ENCODE measurements at regions not wholly inside any gene's neighbourhood (a gene's known extent, or its start where the extent isn't known, plus 50 kb on each side); places are given as distances from the start of the nearest gene placed in this dataset.
"Not testable (repeated sequence)": the region's sequence is repeated elsewhere in the genome, so short reads cannot be mapped to it uniquely, and the experiment has no call there.

DNA sequence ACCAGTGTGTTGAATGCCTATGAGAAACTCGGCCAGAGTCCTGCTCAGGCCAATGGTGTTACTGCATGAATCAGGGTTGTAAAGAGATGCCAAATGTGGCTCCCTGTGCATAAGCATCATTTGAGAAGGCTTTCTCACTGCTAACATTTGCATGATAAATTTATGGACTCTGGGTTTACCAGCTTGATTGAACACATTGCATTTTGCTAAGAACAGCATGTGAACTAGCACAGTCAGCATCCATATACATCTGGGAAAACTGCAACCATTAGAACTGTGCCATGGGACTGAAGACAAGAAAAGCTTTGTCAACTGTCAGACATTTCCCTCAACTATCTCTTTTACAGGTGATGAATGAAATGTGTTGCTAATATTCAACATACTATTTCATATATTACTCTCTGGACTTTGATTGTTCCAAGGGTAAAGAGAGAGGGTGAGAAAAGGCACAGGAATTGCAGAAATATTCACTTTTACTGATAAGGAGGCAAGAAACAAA is 1427.4 kb upstream of the ADGRL3 start:
- H3K4me1 ChIP-seq = no peaks in the 10 kb centered on the region
- no peak for DNase-seq
- 74 to 86% methylated on average over 1 of the region's 1 CpG for WGBS, 2 donors
- no peaks in the 10 kb centered on the region for H3K36me3 ChIP-seq
- no peak for ATAC-seq (ENCODE audit: low FRiP score in 2 of 2)
- H3K27me3 ChIP-seq = no peaks in the 10 kb centered on the region
- TF ChIP-seq EP300 (IDR thresholded peaks at IDR 0.05) (no peak), POLR2A (IDR thresholded peaks at IDR 0.05) (no peak), POLR2AphosphoS5 (IDR thresholded peaks at IDR 0.05) (no peak)
- TF ChIP-seq, protein P1, sequence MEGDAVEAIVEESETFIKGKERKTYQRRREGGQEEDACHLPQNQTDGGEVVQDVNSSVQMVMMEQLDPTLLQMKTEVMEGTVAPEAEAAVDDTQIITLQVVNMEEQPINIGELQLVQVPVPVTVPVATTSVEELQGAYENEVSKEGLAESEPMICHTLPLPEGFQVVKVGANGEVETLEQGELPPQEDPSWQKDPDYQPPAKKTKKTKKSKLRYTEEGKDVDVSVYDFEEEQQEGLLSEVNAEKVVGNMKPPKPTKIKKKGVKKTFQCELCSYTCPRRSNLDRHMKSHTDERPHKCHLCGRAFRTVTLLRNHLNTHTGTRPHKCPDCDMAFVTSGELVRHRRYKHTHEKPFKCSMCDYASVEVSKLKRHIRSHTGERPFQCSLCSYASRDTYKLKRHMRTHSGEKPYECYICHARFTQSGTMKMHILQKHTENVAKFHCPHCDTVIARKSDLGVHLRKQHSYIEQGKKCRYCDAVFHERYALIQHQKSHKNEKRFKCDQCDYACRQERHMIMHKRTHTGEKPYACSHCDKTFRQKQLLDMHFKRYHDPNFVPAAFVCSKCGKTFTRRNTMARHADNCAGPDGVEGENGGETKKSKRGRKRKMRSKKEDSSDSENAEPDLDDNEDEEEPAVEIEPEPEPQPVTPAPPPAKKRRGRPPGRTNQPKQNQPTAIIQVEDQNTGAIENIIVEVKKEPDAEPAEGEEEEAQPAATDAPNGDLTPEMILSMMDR (IDR thresholded peaks at IDR 0.05) = no peak
- H3K4me3 ChIP-seq = no peak overlapping the region
- H3K9me3 ChIP-seq = no peaks in the 10 kb centered on the region
- no peak overlapping the region for H3K27ac ChIP-seq

DNA sequence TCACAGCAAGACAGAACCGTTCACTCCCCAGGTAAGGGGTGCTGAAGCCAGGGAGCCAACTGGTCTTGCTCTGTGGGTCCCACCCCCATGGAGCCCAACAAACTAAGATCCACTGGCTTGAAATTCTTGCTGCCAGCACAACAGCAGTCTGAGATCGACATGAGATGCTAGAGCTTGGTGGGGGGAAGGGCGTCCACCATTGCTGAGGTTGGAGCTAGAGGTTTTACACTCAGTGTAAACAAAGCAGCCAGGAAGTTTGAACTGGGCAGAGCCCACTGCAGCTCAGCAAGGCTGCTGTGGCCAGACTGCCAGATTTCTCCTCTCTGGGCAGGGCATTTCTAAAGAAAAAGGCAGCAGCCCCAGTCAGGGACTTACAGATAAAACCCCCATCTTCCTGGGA is 1419.9 kb upstream of the ADGRL3 start:
- H3K9me3 ChIP-seq; H3K27ac ChIP-seq; ATAC-seq (ENCODE audit: low FRiP score in 2 of 2); DNase-seq; H3K4me3 ChIP-seq; H3K36me3 ChIP-seq; H3K27me3 ChIP-seq; H3K4me1 ChIP-seq: not testable (repeated sequence)
- WGBS, 2 donors = 69 to 73% methylated on average over 3 of the region's 3 CpGs

DNA sequence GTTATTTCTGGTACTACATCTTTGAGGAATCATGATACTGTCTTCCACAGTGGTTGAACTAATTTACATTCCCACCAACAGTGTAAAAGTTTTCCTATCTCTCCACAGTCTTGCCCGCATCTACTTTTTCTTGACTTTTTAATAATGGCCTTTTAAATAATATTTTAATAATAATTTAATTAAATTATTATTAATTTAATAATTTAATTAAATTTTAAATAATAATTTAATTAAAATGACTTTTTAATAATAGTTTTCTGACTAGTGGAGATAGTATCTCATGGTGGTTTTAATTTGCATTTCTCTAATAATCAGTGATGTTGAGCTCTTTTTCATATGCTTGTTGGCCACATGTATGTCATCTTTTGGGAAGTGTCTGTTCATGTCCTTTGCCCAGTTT is 1395.0 kb upstream of the ADGRL3 start:
- 94 to 100% methylated on average over 1 of the region's 1 CpG for WGBS, 2 donors
- Histone ChIP-seq H3K9me3 (peaks cover 0 to 4% (median 0%) of the 10 kb centered on the region in 4 donors), H3K36me3 (no peaks in the 10 kb centered on the region), H3K4me1 (no peaks in the 10 kb centered on the region), H3K27ac (no peak overlapping the region), H3K4me3 (no peak overlapping the region), H3K27me3 (no peaks in the 10 kb centered on the region)
- no peak for DNase-seq
- TF ChIP-seq, protein P1 (IDR thresholded peaks at IDR 0.05) = no peak
- TF ChIP-seq EP300 (IDR thresholded peaks at IDR 0.05) = no peak
- no peak for ATAC-seq (ENCODE audit: low FRiP score in 2 of 2)

DNA sequence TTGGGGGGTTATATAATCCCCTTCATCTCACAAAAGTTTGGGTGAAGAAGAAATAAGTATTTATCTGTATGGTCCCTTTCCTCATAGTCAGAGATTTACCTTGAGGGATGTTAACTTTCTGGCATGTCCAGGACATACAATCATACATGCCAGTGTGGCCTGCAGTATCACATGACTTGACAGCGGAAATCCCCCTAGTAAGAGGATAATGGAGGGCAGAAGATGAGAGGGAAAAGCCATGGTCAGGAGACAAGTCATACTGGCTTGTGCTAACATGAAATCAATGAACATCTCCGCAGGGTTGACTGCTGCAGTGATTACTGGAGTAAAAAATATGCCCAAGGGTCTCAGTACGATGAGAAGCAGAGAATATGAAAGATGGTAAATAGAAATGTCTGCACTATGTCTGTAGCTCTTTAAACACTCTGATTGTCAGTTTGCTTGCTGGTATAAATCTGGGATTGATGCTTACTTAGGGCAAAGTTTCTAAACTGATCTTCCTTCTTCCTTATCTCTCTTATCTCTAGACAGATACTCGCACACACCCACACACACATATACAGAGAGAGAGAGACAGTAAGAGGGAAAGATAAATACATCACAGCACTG is 1385.6 kb upstream of the ADGRL3 start:
- TF ChIP-seq POLR2A (IDR thresholded peaks at IDR 0.05) (no peak), EP300 (IDR thresholded peaks at IDR 0.05) (no peak), POLR2AphosphoS5 (IDR thresholded peaks at IDR 0.05) (no peak)
- TF ChIP-seq, protein P1 (IDR thresholded peaks at IDR 0.05) = no peak
- Histone ChIP-seq H3K4me3 (no peak overlapping the region), H3K27me3 (no peaks in the 10 kb centered on the region), H3K9me3 (no peaks in the 10 kb centered on the region), H3K4me1 (no peaks in the 10 kb centered on the region), H3K27ac (no peak overlapping the region), H3K36me3 (no peaks in the 10 kb centered on the region)
- DNase-seq (no peak), ATAC-seq (ENCODE audit: low FRiP score in 2 of 2) (no peak)
- 63% methylated on average over 4 of the region's 4 CpGs for WGBS, 2 donors

DNA sequence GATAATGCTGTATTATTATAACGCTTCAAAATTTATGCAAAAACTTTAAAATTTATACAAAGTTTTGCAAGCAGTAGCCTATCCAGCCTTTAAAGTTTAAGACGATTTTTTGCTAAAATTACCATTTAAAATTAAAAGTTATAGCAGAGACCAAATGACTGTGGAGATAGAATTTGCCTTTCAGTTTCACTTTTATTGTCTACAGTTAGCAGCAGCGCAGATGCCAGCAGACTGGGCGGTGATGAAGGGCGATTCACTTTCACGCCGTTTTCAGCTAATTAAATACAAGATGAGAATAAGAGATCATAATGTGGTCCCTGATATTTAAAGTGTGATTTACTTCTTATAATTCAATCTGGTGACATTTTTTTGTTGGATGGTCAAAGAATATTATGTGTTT is 1381.5 kb upstream of the ADGRL3 start:
- Histone ChIP-seq H3K27me3 (no peaks in the 10 kb centered on the region), H3K4me1 (no peaks in the 10 kb centered on the region), H3K36me3 (no peaks in the 10 kb centered on the region), H3K4me3 (peak overlapping the region in 2 of 4 donors; percentile 6 to 26), H3K27ac (no peak overlapping the region), H3K9me3 (no peaks in the 10 kb centered on the region)
- DNase-seq (no peak), ATAC-seq (ENCODE audit: low FRiP score in 2 of 2) (no peak)
- 55 to 57% methylated on average over 7 of the region's 7 CpGs for WGBS, 2 donors
- TF ChIP-seq, protein P1 (IDR thresholded peaks at IDR 0.05) = no peak
- no peak for TF ChIP-seq POLR2A (IDR thresholded peaks at IDR 0.05)
- TF ChIP-seq EP300 (IDR thresholded peaks at IDR 0.05) = no peak
- TF ChIP-seq POLR2AphosphoS5 (IDR thresholded peaks at IDR 0.05) = no peak

All from upper lobe of left lung (tissue), 6 donors.